Keratinocyte (primary cell): ENCODE measurements at regions not wholly inside any gene's neighbourhood (a gene's known extent, or its start where the extent isn't known, plus 50 kb on each side); places are given as distances from the start of the nearest gene placed in this dataset.

Source experiments
- EZH2 ChIP-seq: IDR thresholded peaks from one replicate; pipeline ENCODE4 v1.6.1; 2012; ENCODE audit warnings: inconsistent platforms, mild to moderate bottlenecking, low read length, moderate library complexity
- TF ChIP-seq, protein P1 (sequence below), 3 experiments: IDR thresholded peaks in 1 of 3; conservative IDR thresholded peaks in 1 of 3; optimal IDR thresholded peaks in 1 of 3; 2 replicates in 2 of 3; 3 replicates in 1 of 3; pipeline versions ENCODE3 to v1.5.1; 2011; ENCODE audit warnings: low read length in 3 of 3, mild to moderate bottlenecking in 3 of 3, moderate library complexity in 2 of 3, control low read depth in 1 of 3, inconsistent platforms in 1 of 3; ENCODE audit not compliant: insufficient read depth in 2 of 3; ENCODE audit errors: extremely low read depth in 1 of 3

DNA sequence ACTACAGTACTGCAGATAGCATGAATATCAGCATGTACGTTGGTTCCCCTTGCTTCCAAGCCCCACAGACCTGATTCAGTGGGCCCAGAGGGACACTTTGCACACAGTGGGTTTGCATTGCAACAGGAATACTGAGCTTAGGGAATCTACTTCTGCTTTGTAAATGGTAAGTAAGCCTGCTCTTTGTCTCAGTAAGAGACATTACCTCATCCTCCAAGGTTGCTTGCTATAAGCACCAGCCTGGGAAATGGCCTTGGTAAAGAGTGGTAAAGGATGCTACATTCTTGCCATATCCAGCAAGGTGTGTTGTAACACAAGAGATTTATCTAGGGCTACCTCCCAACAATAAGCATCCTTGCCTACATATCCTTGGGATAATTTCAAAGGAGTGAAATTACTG lies 730.5 kb downstream of the INHBA start:
- TF ChIP-seq, protein P1, sequence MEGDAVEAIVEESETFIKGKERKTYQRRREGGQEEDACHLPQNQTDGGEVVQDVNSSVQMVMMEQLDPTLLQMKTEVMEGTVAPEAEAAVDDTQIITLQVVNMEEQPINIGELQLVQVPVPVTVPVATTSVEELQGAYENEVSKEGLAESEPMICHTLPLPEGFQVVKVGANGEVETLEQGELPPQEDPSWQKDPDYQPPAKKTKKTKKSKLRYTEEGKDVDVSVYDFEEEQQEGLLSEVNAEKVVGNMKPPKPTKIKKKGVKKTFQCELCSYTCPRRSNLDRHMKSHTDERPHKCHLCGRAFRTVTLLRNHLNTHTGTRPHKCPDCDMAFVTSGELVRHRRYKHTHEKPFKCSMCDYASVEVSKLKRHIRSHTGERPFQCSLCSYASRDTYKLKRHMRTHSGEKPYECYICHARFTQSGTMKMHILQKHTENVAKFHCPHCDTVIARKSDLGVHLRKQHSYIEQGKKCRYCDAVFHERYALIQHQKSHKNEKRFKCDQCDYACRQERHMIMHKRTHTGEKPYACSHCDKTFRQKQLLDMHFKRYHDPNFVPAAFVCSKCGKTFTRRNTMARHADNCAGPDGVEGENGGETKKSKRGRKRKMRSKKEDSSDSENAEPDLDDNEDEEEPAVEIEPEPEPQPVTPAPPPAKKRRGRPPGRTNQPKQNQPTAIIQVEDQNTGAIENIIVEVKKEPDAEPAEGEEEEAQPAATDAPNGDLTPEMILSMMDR (optimal IDR thresholded peaks at IDR 0.05 in 1 of 3, IDR thresholded peaks at IDR 0.05 in 1 of 3, conservative IDR thresholded peaks at IDR 0.05 in 1 of 3; ENCODE audit: extremely low read depth in 1 of 3, insufficient read depth in 2 of 3, low read length in 3 of 3): no peak
- TF ChIP-seq EZH2: no peak
